GM19397 (cell line): ENCODE measurements at regions not wholly inside any gene's neighbourhood (a gene's known extent, or its start where the extent isn't known, plus 50 kb on each side); places are given as distances from the start of the nearest gene placed in this dataset.

Experiments
- ATAC-seq: cut with Tn5 transposase; IDR thresholded peaks from one replicate; pipeline ENCODE4 v1.9.1; 2021; ENCODE audit warnings: mild to moderate bottlenecking, moderate library complexity; ENCODE audit not compliant: unreplicated experiment

DNA sequence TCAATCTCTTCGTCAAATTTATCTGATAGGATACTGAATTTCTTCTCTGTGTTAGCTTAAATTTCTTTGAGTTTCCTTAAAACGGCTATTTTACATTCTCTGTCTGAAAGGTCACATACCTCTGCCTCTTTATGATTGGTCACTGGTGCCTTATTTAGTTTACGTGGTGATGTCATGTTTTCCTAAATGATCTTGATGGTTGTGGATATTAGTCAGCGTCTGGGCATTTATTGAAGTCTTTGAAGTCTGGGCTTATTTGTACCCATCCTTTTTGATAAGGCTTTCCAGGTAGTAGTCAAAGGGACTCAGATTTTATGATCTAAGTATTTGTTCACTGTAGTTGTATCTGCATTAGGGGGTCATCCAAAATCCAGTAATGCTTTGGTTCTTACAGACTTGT, 1407.5 kb upstream of the LRRTM3 start:
- ATAC-seq = no peak

DNA sequence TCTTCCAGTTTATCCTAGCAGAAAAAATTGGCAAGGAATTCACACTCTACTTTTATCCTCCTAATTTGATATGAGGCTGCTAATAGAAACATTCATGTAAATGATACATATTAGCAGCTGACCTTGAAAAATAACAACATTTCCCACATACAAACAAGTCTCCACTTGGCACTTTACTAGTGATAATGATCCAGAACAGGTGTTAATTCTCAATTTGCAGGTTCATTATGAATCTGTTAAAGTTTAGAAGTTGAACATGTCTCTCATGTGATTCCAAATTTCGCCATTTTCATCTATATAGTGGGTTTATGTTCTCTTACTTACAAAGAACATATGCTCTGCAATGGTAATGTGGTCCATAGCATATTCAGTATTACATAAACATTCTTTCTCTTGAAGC, 1396.8 kb upstream of the LRRTM3 start:
- ATAC-seq = no peak

GRCh38 chr10:65531545-65531944, 1394.3 kb upstream of the LRRTM3 start:
- no peak for ATAC-seq

GRCh38 chr10:65534771-65535170, 1391.1 kb upstream of the LRRTM3 start:
- ATAC-seq = no peak

DNA sequence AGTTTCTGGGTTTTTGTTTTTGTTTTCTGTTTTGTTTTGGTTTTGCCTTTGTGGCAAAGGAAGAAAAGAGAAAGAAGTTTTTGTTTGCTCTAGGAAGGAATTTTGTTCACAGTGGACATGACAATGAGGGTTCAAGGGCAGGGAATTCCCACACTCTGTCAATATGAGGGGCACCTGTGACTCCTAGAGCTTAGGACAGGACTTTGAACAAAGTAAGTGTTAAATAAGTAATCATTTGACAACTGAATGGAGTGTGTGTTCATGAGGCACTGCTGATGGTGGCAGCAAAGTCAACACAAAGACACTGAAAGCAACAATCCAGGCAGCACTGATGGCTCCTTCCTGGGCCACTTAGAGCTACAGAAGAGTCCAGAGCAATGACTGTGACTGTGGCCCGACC, 1381.1 kb upstream of the LRRTM3 start:
- no peak for ATAC-seq

- ATAC-seq = no peak
Measured at GRCh38 chr10:65548001-65548400, 1377.8 kb upstream of the LRRTM3 start.

DNA sequence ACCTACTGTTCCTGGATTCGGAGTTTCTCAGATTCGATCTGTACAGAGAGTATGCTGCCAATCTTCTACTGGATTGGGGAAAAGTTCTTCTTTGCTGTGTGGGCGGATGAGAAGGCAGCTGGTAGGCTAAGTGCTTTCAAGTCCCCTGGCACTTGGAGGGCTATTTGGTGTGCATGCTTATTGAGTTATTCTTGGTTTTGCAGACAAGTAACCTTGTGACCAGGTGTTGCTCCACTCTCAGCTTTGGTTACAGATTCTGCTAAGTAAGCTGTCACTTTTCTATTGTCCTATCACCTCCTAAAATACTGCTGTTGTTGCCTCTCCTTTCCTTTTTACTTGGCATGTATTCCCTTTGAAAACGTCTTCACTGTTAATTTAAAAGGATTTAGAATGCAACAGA, 1375.1 kb upstream of the LRRTM3 start:
- ATAC-seq = no peak

DNA sequence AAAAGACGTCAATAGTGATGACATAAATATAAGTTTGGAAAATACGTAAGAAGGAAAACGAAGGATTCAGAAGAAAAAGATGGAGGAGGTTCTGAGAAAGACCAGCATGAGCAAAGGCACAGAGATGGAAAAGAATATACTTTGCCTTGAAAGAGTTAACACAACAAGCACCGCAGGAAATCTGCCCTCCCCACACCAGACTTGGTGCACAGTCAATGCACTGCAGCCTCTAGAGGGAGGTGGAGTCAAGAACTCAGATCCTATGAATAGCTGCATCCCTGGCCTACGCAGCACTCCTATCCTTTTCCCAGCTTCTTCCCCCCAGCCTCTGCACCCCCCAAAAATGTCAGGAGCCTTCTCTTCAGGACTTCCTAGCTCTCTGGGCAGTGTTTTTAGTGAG, 1370.6 kb upstream of the LRRTM3 start:
- ATAC-seq = no peak

DNA sequence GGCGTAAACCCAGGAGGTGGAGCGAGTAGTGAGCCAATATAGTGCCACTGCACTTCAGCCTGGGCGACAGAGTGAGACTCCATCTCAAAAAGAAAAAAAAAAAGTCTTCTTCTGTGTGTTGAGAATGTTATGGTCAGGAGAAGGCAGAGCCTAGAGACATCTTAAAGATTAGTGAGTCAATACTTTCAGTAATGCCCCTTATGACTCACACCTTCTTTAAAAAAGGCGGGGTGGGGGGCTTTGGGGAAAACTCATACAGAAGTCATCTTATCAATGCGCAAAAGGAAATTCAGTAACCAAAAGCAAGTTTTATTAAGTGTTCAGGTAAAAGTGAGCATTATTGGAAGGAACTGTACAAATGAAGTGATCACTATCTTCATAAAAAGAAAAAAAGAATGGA, 1369.8 kb upstream of the LRRTM3 start:
- no peak for ATAC-seq

- ATAC-seq = no peak
Measured at GRCh38 chr10:65559369-65559768, 1366.5 kb upstream of the LRRTM3 start.

DNA sequence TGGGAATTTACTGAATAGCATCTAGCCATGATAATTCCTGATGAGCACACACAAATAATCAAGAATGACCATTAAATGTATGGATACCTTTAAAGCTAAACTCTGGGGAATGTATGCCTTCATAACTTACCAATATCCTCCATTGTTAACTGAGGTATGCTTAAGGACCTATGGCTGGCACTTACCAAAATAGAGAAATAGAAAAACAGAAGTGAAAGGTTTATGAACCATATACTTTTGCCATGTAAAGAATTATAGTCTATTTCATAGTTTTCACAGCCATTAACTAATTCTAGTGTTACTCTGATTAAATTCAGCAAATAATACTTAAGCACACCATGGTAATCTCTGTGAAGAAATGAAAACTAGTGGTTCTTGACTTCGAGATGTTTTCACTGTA, 1360.6 kb upstream of the LRRTM3 start:
- no peak for ATAC-seq

DNA sequence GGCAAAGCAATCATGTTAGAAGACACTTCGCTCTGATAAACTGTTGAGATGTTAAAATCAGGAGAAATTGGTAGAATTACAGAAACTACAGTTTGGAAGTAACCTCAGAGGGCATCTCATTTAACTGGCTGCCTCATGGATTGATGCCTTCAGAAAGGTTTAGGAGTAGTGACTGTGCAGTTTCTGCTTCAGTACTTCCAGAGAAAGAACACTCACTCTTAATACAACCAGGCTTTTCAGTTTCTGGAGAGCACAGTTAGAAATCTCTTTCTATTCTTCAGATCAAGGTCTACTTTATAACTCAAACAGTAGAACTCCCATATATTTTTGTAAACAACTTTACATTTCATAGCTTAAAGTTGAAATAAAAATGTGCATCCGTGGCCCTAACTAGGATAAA, 1358.9 kb upstream of the LRRTM3 start:
- ATAC-seq = no peak

DNA sequence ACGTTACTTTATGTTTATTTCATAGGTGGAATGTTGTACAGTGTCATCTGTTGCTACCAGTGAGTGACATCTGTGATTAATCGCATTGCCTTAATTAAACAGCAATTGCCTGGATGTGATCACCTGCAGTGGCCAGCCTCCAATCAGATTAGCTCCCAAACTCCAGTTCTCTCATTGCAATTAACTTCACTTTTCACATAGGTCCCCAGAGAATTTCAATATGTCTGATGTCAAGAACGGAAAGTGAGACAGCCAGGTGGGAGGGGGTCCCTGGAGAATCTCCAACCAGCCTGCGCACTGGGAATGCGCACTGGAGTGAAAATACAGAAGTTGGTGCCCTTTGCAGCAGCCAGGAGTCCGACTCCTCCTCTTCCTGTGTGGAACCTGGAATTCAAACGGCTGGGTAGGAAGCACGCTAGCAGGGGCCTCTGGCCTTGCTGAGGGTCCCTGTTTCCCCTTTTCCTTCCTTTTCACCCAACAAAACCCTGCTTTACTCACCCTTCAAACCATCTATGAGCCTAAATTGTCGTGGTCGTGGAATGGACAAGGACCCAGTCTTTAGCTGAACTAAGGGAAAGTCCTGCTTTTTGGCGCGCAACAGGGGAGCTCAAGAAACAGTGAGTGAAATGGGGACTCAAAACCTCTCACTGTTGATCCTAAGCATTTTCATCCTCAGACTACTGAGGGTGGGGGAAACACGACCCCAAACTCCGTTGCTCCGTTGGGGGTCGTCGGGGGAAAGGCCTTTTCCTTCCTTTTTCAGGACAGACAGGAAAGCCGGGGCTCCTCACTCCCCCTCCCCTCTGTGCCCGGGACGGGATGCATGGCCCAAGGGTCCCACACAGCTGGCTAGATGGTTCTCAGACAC, 1355.5 kb upstream of the LRRTM3 start:
- ATAC-seq = no peak

GRCh38 chr10:65571011-65571570, 1354.7 kb upstream of the LRRTM3 start:
- no peak for ATAC-seq

DNA sequence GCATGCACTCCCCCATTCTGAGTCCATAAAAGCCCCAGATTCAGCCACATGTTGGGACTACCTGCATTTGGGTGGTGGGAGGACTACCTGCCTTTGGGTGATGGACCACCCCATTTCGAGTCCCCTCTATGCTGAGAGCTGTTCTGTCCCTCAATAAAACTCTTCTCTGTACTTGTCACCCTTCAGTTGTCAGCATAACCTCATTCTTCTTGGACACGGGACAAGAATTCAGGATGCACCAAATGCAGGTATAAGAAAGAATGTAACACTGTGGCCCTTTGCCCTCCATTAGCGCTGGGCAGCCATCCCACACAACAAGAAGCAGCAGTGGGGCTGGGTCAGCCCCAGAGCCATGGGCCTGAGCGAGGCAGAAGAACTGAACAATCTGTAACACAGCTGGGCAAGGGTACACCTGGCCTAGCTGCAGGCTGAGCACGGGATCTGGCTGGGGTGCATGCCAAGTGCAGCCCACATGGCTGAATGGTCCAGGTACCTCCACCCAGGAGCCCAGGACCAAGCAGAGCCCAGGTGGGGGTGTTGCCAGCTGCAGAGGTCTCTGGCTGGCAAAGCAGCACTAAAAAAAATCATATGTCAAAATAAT, 1344.3 kb upstream of the LRRTM3 start:
- ATAC-seq = no peak

DNA sequence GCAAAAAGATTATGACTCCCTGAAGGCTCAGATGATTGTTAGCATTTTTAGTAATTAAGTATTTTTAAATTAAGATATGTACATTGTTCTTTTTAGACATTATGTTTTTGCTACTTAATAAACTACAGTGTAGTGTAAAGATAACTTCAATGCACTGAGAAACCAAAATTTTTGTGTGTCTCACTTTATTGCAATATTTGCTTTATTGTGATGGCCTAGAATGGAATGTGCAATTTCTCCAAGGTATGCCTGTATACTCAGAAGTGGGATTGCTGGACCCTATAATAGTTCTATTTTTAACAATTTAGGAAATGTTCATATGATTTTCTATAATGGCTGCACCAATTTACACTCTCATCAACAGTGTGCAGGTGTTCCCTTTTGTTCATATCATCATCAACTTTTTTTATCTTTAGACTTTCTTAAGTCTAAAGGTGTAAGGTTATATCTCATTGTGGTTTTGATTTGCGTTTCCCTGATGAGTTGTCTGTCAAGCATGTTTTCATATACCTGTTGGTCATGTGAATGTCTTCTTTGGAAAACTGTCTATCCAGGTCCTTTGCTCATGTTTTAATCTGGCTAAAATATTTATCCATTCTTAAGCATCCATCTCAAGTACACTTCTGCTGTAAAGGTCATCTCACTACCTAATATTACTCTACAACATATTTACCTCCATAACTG, 1323.5 kb upstream of the LRRTM3 start:
- ATAC-seq = no peak

DNA sequence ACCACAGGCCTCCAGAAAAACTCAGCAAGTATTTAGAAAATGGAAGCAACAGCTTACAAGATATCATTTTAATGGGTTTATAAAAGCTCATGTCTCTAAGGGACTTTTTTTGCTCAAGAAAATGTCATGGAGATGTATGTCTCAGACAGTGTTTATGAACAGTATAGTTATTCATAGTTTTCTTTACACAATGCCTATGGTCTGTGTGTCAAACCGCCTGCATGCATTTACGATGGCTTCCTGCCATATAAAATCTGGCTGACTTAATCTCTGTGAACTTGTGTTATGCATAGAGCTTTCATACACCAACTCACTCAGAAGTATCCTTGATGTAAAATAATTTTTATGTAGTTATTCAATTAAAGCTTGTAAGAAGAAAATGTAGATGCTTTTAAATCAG, 1314.2 kb upstream of the LRRTM3 start:
- no peak for ATAC-seq

DNA sequence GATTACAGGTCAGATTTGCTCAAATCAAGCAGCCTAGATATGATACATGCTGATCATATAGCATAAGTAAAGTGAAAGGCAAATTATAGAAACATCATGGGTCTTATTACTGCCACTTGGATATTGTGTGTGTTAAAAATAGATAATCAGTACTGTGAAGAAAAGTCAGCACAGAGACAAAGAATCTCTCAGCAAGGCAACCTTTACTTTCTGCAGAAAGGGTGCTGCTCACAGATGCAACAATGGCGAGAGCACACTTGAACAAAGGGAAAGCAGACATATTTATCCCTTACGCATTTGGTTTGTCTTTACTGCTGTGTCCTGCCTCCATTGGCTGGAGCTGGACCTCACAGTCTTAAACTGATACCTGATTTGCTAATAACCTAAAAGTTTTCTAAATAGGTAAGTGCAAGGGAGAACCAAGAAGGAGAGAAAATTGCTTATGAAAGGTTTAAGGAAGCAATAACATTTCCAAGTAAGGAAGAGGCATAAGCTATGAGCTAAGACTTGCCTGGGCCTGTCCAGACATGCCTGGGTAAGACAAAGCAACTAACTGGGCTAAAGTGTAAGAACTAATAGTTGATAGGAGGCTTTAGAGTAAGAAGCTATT, 1310.8 kb upstream of the LRRTM3 start:
- ATAC-seq = no peak

DNA sequence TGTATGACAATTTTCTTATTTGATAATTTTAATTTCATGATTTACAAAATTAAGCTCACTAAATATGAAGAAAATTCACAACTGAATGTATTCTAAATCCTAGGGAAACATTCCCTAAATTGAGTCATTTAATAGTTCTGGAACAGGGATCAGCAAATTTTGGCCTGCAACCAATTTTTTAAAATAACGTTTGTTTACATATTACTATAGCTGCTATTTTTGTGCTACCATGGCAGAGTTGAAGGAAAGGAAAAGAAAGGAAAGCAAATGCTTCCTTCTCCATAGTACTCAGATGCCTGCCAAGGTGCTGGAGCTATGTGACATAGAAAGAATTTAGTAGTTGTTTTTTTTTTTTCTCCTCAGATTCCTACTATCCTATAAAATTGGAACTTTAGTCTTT, 1307.7 kb upstream of the LRRTM3 start:
- ATAC-seq = no peak

- ATAC-seq = no peak
Measured at GRCh38 chr10:65620404-65621048, 1305.3 kb upstream of the LRRTM3 start.

- no peak for ATAC-seq
Measured at GRCh38 chr10:65622608-65623007, 1303.2 kb upstream of the LRRTM3 start.
